HepG2 (cell line): ENCODE measurements at regions not wholly inside any gene's neighbourhood (a gene's known extent, or its start where the extent isn't known, plus 50 kb on each side); places are given as distances from the start of the nearest gene placed in this dataset.

ENCODE experiments used
- ATAC-seq: fragments of 200-7000 bp; cut with Tn5 transposase; 3 replicates; pipeline ENCODE4 v1.9.1; 2020; ENCODE audit warnings: mild to moderate bottlenecking, moderate library complexity
- BruUV-seq: library from RNA; stranded (reverse); fragments of 400-500 nt; replicated peaks from 2 replicates; lab custom pipeline; 2021; lab: Mats Ljungman, UMichigan
- CTCF ChIA-PET: fragments of 300-600 bp; formaldehyde crosslinking; extraction: SDS; loops from one replicate; lab custom pipeline; 2021; ENCODE audit warnings: low total read pairs, inconsistent platforms, low intra/inter-chr PET ratio; lab: Yijun Ruan, JAX
- POLR2A ChIA-PET: fragments of 350-600 bp; sonication (Branson Sonifier 250); formaldehyde crosslinking; loops from one replicate; lab custom pipeline; 2020; ENCODE audit warnings: antibody characterized with exemption, inconsistent platforms; lab: Yijun Ruan, JAX
- DNase-seq: peaks from one replicate; pipeline ENCODE4 v3.0.0-alpha.2; 2015; ENCODE audit warnings: low spot score
- FAIRE-seq: peaks from 3 replicates; lab custom pipeline; 2011; peaks lifted over from hg19 to GRCh38; lab: Jason Lieb, UNC
- H2AFZ ChIP-seq: one replicate; pipeline ENCODE4 v1.6.1; 2011; ENCODE audit warnings: low read length, inconsistent platforms
- H3K27ac ChIP-seq: fragments of 300-600 bp; 3 replicates; pipeline ENCODE4 v1.8.0; 2011; ENCODE audit warnings: mixed run types, mild to moderate bottlenecking, mixed read lengths, low read length, inconsistent platforms; ENCODE audit not compliant: insufficient read depth; ENCODE audit errors: extremely low read length
- H3K27me3 ChIP-seq, 2 experiments: fragments of 200-600 bp in 1 of 2; 2 replicates in 1 of 2; 3 replicates in 1 of 2; pipeline versions ENCODE4 v1.6.0 to v1.8.0; 2011; ENCODE audit warnings: low read length in 2 of 2, mild to moderate bottlenecking in 2 of 2, moderate library complexity in 2 of 2, inconsistent platforms in 1 of 2; ENCODE audit not compliant: insufficient read depth in 2 of 2, control insufficient read depth in 1 of 2
- H3K36me3 ChIP-seq, 2 experiments: fragments of 200-600 bp in 1 of 2; replicated peaks in 1 of 2; 2 replicates in 1 of 2; 3 replicates in 1 of 2; pipeline versions ENCODE4 v1.5.1 to v1.8.0; 2011; ENCODE audit warnings: low read length in 2 of 2, inconsistent platforms in 1 of 2; ENCODE audit not compliant: insufficient read depth in 2 of 2, control insufficient read depth in 1 of 2
- H3K4me1 ChIP-seq: 2 replicates; pipeline ENCODE4 v1.5.1; 2012; ENCODE audit warnings: low read length, inconsistent platforms; ENCODE audit not compliant: insufficient read depth
- H3K4me2 ChIP-seq: 2 replicates; pipeline ENCODE4 v1.6.0; 2011; ENCODE audit warnings: low read depth, low read length, inconsistent platforms
- H3K4me3 ChIP-seq, 3 experiments: fragments of 200-600 bp in 1 of 3; sonication (generic), shearing (Covaris generic) in 1 of 3; replicated peaks in 1 of 3; 2 replicates each; pipeline ENCODE4 v1.5.1; 2011 to 2016; ENCODE audit warnings: low read length in 3 of 3, inconsistent platforms in 2 of 3, low read depth in 2 of 3, mild to moderate bottlenecking in 2 of 3, control low read depth in 1 of 3, mixed read lengths in 1 of 3; ENCODE audit not compliant: insufficient read depth in 1 of 3
- H3K79me2 ChIP-seq: one replicate; pipeline ENCODE4 v1.6.1; 2011; ENCODE audit warnings: low read length, inconsistent platforms; ENCODE audit not compliant: insufficient read depth
- H3K9ac ChIP-seq: 2 replicates; pipeline ENCODE4 v1.6.0; 2011; ENCODE audit warnings: mild to moderate bottlenecking, low read depth, low read length, inconsistent platforms; ENCODE audit not compliant: insufficient read depth
- H3K9me3 ChIP-seq: 2 replicates; pipeline ENCODE4 v1.5.1; 2012; ENCODE audit warnings: mild to moderate bottlenecking, low read length
- H4K20me1 ChIP-seq: 2 replicates; pipeline ENCODE4 v1.6.0; 2011; ENCODE audit warnings: inconsistent platforms, mild to moderate bottlenecking, low read length, moderate library complexity; ENCODE audit not compliant: insufficient read depth
- GFI1 ChIP-seq: sonication (generic); formaldehyde crosslinking; IDR thresholded peaks from 2 replicates; pipeline ENCODE4 v1.5.0; 2020; ENCODE audit warnings: missing genetic modification reagents, mild to moderate bottlenecking, borderline replicate concordance
- HCFC1 ChIP-seq: fragments of 150-350 bp; IDR thresholded peaks from 2 replicates; pipeline ENCODE4 v1.6.1; 2014; ENCODE audit warnings: low read depth, low read length
- PBX2 ChIP-seq: IDR thresholded peaks from 2 replicates; pipeline ENCODE4 v1.6.1; 2016; ENCODE audit warnings: control low read depth
- POLR2G ChIP-seq: fragments of 200-400 bp; formaldehyde crosslinking; IDR thresholded peaks from 2 replicates; pipeline ENCODE4 v1.6.1; 2018; ENCODE audit warnings: mild to moderate bottlenecking, low read depth, low read length, moderate library complexity
- SIN3A ChIP-seq: IDR thresholded peaks from 2 replicates; pipeline ENCODE4 v1.6.1; 2011; ENCODE audit warnings: low read depth, mild to moderate bottlenecking, control low read depth, low read length, borderline replicate concordance
- SP4 ChIP-seq: sonication (generic); formaldehyde crosslinking; IDR thresholded peaks from 2 replicates; pipeline ENCODE4 v1.8.1; 2023; ENCODE audit warnings: mild to moderate bottlenecking, missing genetic modification reagents
- STAG1 ChIP-seq: sonication (generic); formaldehyde crosslinking; IDR thresholded peaks from 2 replicates; pipeline ENCODE4 v1.4.0; 2020; ENCODE audit warnings: missing genetic modification reagents
- U2AF1 ChIP-seq: fragments of 200-400 bp; formaldehyde crosslinking; optimal IDR thresholded peaks from 2 replicates; pipeline ENCODE3; 2017; ENCODE audit warnings: mild to moderate bottlenecking, low read depth, low read length
- ZNF543 ChIP-seq: sonication (generic); formaldehyde crosslinking; IDR thresholded peaks from 2 replicates; pipeline ENCODE4 v1.4.0; 2020; ENCODE audit warnings: mild to moderate bottlenecking, missing genetic modification reagents
- ZNF576 ChIP-seq: sonication (generic); formaldehyde crosslinking; IDR thresholded peaks from 2 replicates; pipeline ENCODE4 v1.4.0; 2020; ENCODE audit warnings: mild to moderate bottlenecking, missing genetic modification reagents
- ZNF589 ChIP-seq: sonication (generic); formaldehyde crosslinking; conservative IDR thresholded peaks from 2 replicates; pipeline ENCODE4 v1.8.0; 2022; ENCODE audit warnings: mild to moderate bottlenecking, moderate library complexity, missing genetic modification reagents
- ZSCAN20 ChIP-seq: sonication (generic); formaldehyde crosslinking; IDR thresholded peaks from 2 replicates; pipeline ENCODE4 v1.4.0; 2020; ENCODE audit warnings: missing genetic modification reagents, mild to moderate bottlenecking, borderline replicate concordance
- WGBS: methylation state at CpG from one replicate; pipeline ENCODE4 v1.1.6; 2017; ENCODE audit warnings: low lambda C conversion rate; 5-methylcytosine and 5-hydroxymethylcytosine counted together
- in situ Hi-C: cut with HindIII; loops from 2 replicates; pipeline ENCODE4 v1.10.0; 2017; ENCODE audit warnings: low pct_unique_long_range_greater_than_20kb; ENCODE audit not compliant: extremely low pct_ligation_motif_present
- intact Hi-C: fragments of 100-400 bp; cut with micrococcal nuclease; formaldehyde crosslinking; loops from one replicate; pipeline ENCODE4 v1.10.0; 2022; ENCODE audit not compliant: unreplicated experiment
- TF ChIP-seq, protein P1 (sequence below): sonication (generic); formaldehyde crosslinking; IDR thresholded peaks from 2 replicates; pipeline ENCODE4 v1.8.1; 2023; ENCODE audit warnings: missing genetic modification reagents, inconsistent platforms, borderline replicate concordance
- TF ChIP-seq, protein P2 (sequence below): sonication (generic); formaldehyde crosslinking; conservative IDR thresholded peaks from 2 replicates; pipeline ENCODE4 v1.4.0; 2020; ENCODE audit warnings: mild to moderate bottlenecking, missing genetic modification reagents, moderate library complexity
- TF ChIP-seq, protein P3 (sequence below): sonication (generic); formaldehyde crosslinking; conservative IDR thresholded peaks from 2 replicates; pipeline ENCODE4 v1.8.0; 2022; ENCODE audit warnings: mild to moderate bottlenecking, moderate library complexity, missing genetic modification reagents

DNA sequence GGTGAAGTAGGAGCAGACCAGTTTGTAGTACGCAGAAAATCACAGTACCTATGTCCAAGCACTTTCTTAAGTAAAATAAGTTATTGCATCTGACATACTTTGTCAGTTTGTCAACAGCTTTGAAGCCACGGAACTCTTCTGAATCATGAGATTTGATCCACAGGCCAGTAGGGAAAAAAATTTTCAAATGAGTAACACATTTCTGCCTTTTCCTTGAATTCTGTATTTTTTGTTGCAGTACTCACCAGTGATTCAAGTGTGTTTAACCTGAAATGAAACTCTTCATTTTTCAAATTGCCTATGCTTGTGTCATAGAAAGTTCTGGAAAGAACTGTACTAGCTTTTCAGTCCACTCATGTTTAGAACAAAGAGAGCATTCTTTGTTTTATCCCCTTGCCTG is 337.7 kb downstream of the GATA3 start:
- no peak for ATAC-seq
- TF ChIP-seq SIN3A (no peak), GFI1 (CRISPR knock-in tag) (no peak), SP4 (CRISPR knock-in tag) (no peak), ZNF589 (CRISPR knock-in tag) (no peak), STAG1 (CRISPR knock-in tag) (no peak), ZSCAN20 (CRISPR knock-in tag) (no peak), ZNF576 (no peak), ZNF543 (no peak), POLR2G (no peak), HCFC1 (no peak), PBX2 (CRISPR knock-in tag) (no peak), U2AF1 (no peak)
- TF ChIP-seq, protein P1, sequence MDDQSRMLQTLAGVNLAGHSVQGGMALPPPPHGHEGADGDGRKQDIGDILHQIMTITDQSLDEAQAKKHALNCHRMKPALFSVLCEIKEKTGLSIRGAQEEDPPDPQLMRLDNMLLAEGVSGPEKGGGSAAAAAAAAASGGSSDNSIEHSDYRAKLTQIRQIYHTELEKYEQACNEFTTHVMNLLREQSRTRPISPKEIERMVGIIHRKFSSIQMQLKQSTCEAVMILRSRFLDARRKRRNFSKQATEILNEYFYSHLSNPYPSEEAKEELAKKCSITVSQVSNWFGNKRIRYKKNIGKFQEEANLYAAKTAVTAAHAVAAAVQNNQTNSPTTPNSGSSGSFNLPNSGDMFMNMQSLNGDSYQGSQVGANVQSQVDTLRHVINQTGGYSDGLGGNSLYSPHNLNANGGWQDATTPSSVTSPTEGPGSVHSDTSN (CRISPR knock-in tag) = no peak
- TF ChIP-seq, protein P2, sequence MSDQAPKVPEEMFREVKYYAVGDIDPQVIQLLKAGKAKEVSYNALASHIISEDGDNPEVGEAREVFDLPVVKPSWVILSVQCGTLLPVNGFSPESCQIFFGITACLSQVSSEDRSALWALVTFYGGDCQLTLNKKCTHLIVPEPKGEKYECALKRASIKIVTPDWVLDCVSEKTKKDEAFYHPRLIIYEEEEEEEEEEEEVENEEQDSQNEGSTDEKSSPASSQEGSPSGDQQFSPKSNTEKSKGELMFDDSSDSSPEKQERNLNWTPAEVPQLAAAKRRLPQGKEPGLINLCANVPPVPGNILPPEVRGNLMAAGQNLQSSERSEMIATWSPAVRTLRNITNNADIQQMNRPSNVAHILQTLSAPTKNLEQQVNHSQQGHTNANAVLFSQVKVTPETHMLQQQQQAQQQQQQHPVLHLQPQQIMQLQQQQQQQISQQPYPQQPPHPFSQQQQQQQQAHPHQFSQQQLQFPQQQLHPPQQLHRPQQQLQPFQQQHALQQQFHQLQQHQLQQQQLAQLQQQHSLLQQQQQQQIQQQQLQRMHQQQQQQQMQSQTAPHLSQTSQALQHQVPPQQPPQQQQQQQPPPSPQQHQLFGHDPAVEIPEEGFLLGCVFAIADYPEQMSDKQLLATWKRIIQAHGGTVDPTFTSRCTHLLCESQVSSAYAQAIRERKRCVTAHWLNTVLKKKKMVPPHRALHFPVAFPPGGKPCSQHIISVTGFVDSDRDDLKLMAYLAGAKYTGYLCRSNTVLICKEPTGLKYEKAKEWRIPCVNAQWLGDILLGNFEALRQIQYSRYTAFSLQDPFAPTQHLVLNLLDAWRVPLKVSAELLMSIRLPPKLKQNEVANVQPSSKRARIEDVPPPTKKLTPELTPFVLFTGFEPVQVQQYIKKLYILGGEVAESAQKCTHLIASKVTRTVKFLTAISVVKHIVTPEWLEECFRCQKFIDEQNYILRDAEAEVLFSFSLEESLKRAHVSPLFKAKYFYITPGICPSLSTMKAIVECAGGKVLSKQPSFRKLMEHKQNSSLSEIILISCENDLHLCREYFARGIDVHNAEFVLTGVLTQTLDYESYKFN = no peak
- TF ChIP-seq, protein P3, sequence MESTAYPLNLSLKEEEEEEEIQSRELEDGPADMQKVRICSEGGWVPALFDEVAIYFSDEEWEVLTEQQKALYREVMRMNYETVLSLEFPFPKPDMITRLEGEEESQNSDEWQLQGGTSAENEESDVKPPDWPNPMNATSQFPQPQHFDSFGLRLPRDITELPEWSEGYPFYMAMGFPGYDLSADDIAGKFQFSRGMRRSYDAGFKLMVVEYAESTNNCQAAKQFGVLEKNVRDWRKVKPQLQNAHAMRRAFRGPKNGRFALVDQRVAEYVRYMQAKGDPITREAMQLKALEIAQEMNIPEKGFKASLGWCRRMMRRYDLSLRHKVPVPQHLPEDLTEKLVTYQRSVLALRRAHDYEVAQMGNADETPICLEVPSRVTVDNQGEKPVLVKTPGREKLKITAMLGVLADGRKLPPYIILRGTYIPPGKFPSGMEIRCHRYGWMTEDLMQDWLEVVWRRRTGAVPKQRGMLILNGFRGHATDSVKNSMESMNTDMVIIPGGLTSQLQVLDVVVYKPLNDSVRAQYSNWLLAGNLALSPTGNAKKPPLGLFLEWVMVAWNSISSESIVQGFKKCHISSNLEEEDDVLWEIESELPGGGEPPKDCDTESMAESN (CRISPR knock-in tag) = no peak
- peaks cover 0 to 1% of the 10 kb centered on the region in 2 experiments; a peak in 1 of 5 replicates for H3K27me3 ChIP-seq
- no TSS peak for BruUV-seq
- no peaks in the 10 kb centered on the region for H4K20me1 ChIP-seq
- FAIRE-seq = no peak
- H3K27ac ChIP-seq = no peak overlapping the region
- no peak overlapping the region for H2AFZ ChIP-seq
- H3K36me3 ChIP-seq = no peaks in the 10 kb centered on the region
- intact Hi-C loops (no loop called here), in situ Hi-C loops (no loop called here)
- WGBS = 4% methylated on average over 2 of the region's 2 CpGs
- H3K79me2 ChIP-seq = no peaks in the 10 kb centered on the region
- no peaks in the 10 kb centered on the region for H3K4me1 ChIP-seq
- no peaks in the 10 kb centered on the region for H3K9me3 ChIP-seq
- POLR2A ChIA-PET = no interaction called here
- DNase-seq = no peak
- no peak overlapping the region for H3K4me3 ChIP-seq
- H3K9ac ChIP-seq = no peak overlapping the region
- no peak overlapping the region for H3K4me2 ChIP-seq
- CTCF ChIA-PET = no interaction called here
